T-cell (primary cell): ENCODE measurements at regions not wholly inside any gene's neighbourhood (a gene's known extent, or its start where the extent isn't known, plus 50 kb on each side); places are given as distances from the start of the nearest gene placed in this dataset.

Experiments
- ATAC-seq, 4 experiments: fragments of 200-7000 bp in 3 of 4; fragments of 150-1000 bp in 1 of 4; cut with Tn5 transposase; replicated peaks in 1 of 4; 1 replicate in 3 of 4; 2 replicates in 1 of 4; pipeline ENCODE4 v1.10.0; 2021; ENCODE audit warnings: moderate library complexity in 3 of 4, mild to moderate bottlenecking in 2 of 4, moderate number of reproducible peaks in 1 of 4
- CTCF ChIA-PET, 2 donors: fragments of 300-600 bp; sonication (Branson Sonifier 250); formaldehyde crosslinking; loops; one replicate each; lab custom pipeline; 2022; ENCODE audit warnings: antibody characterized with exemption in 2 of 2; lab: Charles Lee
- POLR2A ChIA-PET, 2 donors: fragments of 300-600 bp; sonication (Branson Sonifier 250); formaldehyde crosslinking; loops; one replicate each; lab custom pipeline; 2022; ENCODE audit warnings: antibody characterized with exemption in 2 of 2; lab: Charles Lee
- DNase-seq, 35 experiments: peaks; one replicate each; pipeline versions ENCODE4 v3.0.0 to v3.0.0-alpha.2; 2013 to 2023
- H3K27ac ChIP-seq: one replicate; pipeline ENCODE4 v1.5.1; 2013; ENCODE audit warnings: low read length
- H3K27me3 ChIP-seq, 2 experiments: replicated peaks in 1 of 2; 1 replicate in 1 of 2; 2 replicates in 1 of 2; pipeline versions ENCODE4 v1.6.1 to v1.7.0; 2013; ENCODE audit warnings: low read length in 1 of 2, mixed read lengths in 1 of 2; ENCODE audit not compliant: control insufficient read depth in 2 of 2, insufficient read depth in 2 of 2; ENCODE audit errors: extremely low read depth in 1 of 2
- H3K36me3 ChIP-seq, 2 donors: 1 replicate in 1 of 2; 2 replicates in 1 of 2; pipeline versions ENCODE4 v1.6.1 to v1.7.0; 2013; ENCODE audit warnings: low read length in 1 of 2; ENCODE audit not compliant: control insufficient read depth in 2 of 2, insufficient read depth in 1 of 2; ENCODE audit errors: extremely low read depth in 1 of 2
- H3K4me1 ChIP-seq, 2 experiments: 1 replicate in 1 of 2; 2 replicates in 1 of 2; pipeline versions ENCODE4 v1.6.1 to v1.7.0; 2013; ENCODE audit warnings: low read length in 2 of 2, mixed read lengths in 1 of 2; ENCODE audit not compliant: insufficient read depth in 2 of 2, control insufficient read depth in 1 of 2; ENCODE audit errors: extremely low read depth in 1 of 2
- H3K4me3 ChIP-seq, 2 donors: 1 replicate in 1 of 2; 2 replicates in 1 of 2; pipeline versions ENCODE4 v1.5.1 to v1.7.0; 2013; ENCODE audit warnings: mild to moderate bottlenecking in 2 of 2, low read length in 1 of 2, moderate library complexity in 1 of 2; ENCODE audit not compliant: control insufficient read depth in 1 of 2; ENCODE audit errors: extremely low read depth in 1 of 2
- H3K9me3 ChIP-seq: 2 replicates; pipeline ENCODE4 v1.7.0; 2013
- H3K27ac Mint-ChIP-seq, 2 donors: one replicate each; pipeline ENCODE4 v1.8.0; 2020 to 2021; ENCODE audit warnings: mild to moderate bottlenecking in 2 of 2, mixed read lengths in 2 of 2
- H3K27me3 Mint-ChIP-seq, 2 donors: one replicate each; pipeline ENCODE4 v1.8.0; 2021 to 2022; ENCODE audit warnings: mixed read lengths in 2 of 2
- H3K36me3 Mint-ChIP-seq: one replicate; pipeline ENCODE4 v1.8.0; 2021; ENCODE audit warnings: mixed read lengths
- H3K4me1 Mint-ChIP-seq, 3 donors: one replicate each; pipeline ENCODE4 v1.8.0; 2020 to 2022; ENCODE audit warnings: mixed read lengths in 3 of 3, mild to moderate bottlenecking in 1 of 3
- H3K4me3 Mint-ChIP-seq, 3 donors: one replicate each; pipeline ENCODE4 v1.8.0; 2020 to 2022; ENCODE audit warnings: mild to moderate bottlenecking in 3 of 3, mixed read lengths in 3 of 3, moderate library complexity in 3 of 3
- H3K9me3 Mint-ChIP-seq, 3 donors: one replicate each; pipeline ENCODE4 v1.8.0; 2020 to 2022; ENCODE audit warnings: mixed read lengths in 3 of 3
- WGBS: methylation state at CpG from one replicate; pipeline ENCODE4 v1.1.5; 2013; ENCODE audit warnings: missing lambda C conversion rate; ENCODE audit not compliant: insufficient coverage; 5-methylcytosine and 5-hydroxymethylcytosine counted together

DNA sequence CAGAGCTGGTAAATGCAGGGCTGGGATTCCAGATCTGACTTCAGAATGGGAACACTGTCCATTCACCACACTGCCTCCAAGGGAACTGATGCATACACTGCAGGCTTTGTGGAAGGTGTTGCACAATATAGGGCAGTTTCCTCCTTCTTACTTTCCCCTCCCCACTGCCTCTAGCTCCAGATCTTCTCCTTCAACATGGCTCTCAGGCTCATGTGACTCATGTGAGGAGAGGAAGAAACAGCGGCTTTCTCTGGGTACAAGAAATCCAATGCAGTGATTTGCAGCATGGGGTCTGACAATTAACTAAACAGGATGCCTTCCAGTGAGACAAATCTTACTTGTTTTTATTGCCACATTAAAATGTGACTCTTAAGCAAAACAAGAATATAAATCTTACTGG is 447.6 kb upstream of the CCDC196 start:
- peaks cover 0 to 6% (median 0%) of the 10 kb centered on the region in 3 donors for H3K4me1 Mint-ChIP-seq
- POLR2A ChIA-PET: no interaction called here
- H3K27me3 ChIP-seq: peaks cover 0 to 7% of the 10 kb centered on the region in 2 experiments
- CTCF ChIA-PET: no interaction called here
- ATAC-seq: no peak
- WGBS: no CpG with 5 or more reads among the region's 1 CpG
- DNase-seq: no peak
- no peaks in the 10 kb centered on the region for H3K36me3 ChIP-seq
- H3K9me3 ChIP-seq: no peaks in the 10 kb centered on the region
- no peak overlapping the region for H3K27ac Mint-ChIP-seq
- peaks cover 11 to 12% of the 10 kb centered on the region in 2 donors for H3K27me3 Mint-ChIP-seq
- no peaks in the 10 kb centered on the region for H3K4me1 ChIP-seq
- H3K27ac ChIP-seq: no peak overlapping the region
- peaks cover 2% of the 10 kb centered on the region for H3K36me3 Mint-ChIP-seq
- peaks cover 0 to 4% (median 0%) of the 10 kb centered on the region in 3 donors for H3K9me3 Mint-ChIP-seq
- H3K4me3 ChIP-seq: no peak overlapping the region
- no peak overlapping the region for H3K4me3 Mint-ChIP-seq

GRCh38 chr14:66039495-66039894 is 446.7 kb upstream of the CCDC196 start:
- H3K4me3 ChIP-seq: no peak overlapping the region
- no peak for ATAC-seq
- DNase-seq: no peak
- no peak overlapping the region for H3K27ac Mint-ChIP-seq
- H3K9me3 ChIP-seq: no peaks in the 10 kb centered on the region
- H3K36me3 Mint-ChIP-seq: peaks cover 2% of the 10 kb centered on the region
- peaks cover 5 to 8% of the 10 kb centered on the region in 2 donors for H3K27me3 Mint-ChIP-seq
- H3K27ac ChIP-seq: no peak overlapping the region
- H3K4me1 Mint-ChIP-seq: peaks cover 0 to 6% (median 0%) of the 10 kb centered on the region in 3 donors
- H3K9me3 Mint-ChIP-seq: peaks cover 0 to 4% (median 0%) of the 10 kb centered on the region in 3 donors
- peaks cover 0 to 7% of the 10 kb centered on the region in 2 experiments for H3K27me3 ChIP-seq
- POLR2A ChIA-PET: no interaction called here
- H3K36me3 ChIP-seq: no peaks in the 10 kb centered on the region
- H3K4me3 Mint-ChIP-seq: no peak overlapping the region
- CTCF ChIA-PET: no interaction called here
- H3K4me1 ChIP-seq: no peaks in the 10 kb centered on the region

GRCh38 chr14:66041582-66041981 is 444.6 kb upstream of the CCDC196 start:
- no peak overlapping the region for H3K27ac ChIP-seq
- POLR2A ChIA-PET: no interaction called here
- no peak for DNase-seq
- no peak for ATAC-seq
- Mint-ChIP-seq H3K36me3 (no peaks in the 10 kb centered on the region), H3K9me3 (peaks cover 0 to 4% (median 0%) of the 10 kb centered on the region in 3 donors), H3K27me3 (peaks cover 2 to 5% of the 10 kb centered on the region in 2 donors), H3K4me1 (peaks cover 0 to 6% (median 0%) of the 10 kb centered on the region in 3 donors), H3K27ac (no peak overlapping the region), H3K4me3 (no peak overlapping the region)
- no peaks in the 10 kb centered on the region for H3K9me3 ChIP-seq
- no peaks in the 10 kb centered on the region for H3K4me1 ChIP-seq
- peaks cover 0 to 7% of the 10 kb centered on the region in 2 experiments for H3K27me3 ChIP-seq
- H3K4me3 ChIP-seq: no peak overlapping the region
- WGBS: 84% methylated on average over 4 of the region's 6 CpGs
- no peaks in the 10 kb centered on the region for H3K36me3 ChIP-seq
- CTCF ChIA-PET: no interaction called here

DNA sequence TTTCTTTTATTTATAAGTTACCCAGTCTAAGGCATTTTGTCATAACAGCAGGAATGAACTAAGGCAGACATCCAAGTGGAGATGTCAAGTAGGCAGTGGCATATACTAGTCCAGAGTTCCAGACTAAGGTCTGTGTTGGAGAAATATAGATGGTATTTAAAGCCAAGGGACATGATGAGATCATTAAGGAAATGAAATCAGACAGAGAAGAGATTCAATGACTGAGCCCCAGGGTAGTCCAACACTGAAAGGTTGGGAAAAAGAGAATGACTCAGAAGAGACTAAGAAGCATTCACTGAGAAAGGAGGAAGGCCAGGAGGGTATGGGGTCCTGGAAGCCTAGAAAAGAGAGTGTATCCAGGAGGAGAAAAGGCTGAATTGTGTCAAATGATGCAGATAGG is 442.2 kb upstream of the CCDC196 start:
- peaks cover 1 to 5% of the 10 kb centered on the region in 2 donors for H3K27me3 Mint-ChIP-seq
- ChIA-PET CTCF (no interaction called here), POLR2A (no interaction called here)
- H3K4me1 Mint-ChIP-seq: peaks cover 0 to 6% (median 0%) of the 10 kb centered on the region in 3 donors
- no peak overlapping the region for H3K27ac Mint-ChIP-seq
- H3K4me3 ChIP-seq: no peak overlapping the region
- H3K4me3 Mint-ChIP-seq: no peak overlapping the region
- no peaks in the 10 kb centered on the region for H3K4me1 ChIP-seq
- no peaks in the 10 kb centered on the region for H3K36me3 Mint-ChIP-seq
- H3K9me3 ChIP-seq: no peaks in the 10 kb centered on the region
- peaks cover 0 to 4% (median 0%) of the 10 kb centered on the region in 3 donors for H3K9me3 Mint-ChIP-seq
- no peaks in the 10 kb centered on the region for H3K36me3 ChIP-seq
- peaks cover 0 to 2% of the 10 kb centered on the region in 2 experiments for H3K27me3 ChIP-seq
- H3K27ac ChIP-seq: no peak overlapping the region
- ATAC-seq: no peak
- no peak for DNase-seq

DNA sequence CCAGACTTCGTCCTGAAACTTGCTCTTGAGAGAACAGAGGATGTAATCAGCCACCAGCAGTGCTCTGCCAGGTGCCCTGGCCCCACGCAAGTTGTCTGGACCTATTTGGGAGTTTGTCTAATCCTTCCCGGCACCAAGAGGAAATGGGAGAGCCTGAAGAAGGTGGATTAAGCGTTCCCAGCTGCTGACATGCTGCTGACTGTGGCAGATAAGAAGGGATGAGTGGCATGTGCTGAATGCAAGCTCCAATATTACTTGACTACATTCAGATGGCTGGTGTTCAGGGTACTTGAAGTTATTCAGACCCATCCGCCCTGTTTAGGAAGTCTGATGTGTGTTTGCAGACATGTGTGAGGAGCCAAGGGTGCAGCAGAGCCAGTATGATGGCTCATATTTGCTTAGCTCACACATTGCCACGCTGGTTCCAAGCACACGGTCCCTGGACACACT is 440.6 kb upstream of the CCDC196 start:
- POLR2A ChIA-PET: interaction anchor here in 1 of 2 donors (0.7 kb wide), 1 partner anchor 474 kb away, joined by 3 read pairs; no protein-coding TSS in a partner anchor
- Mint-ChIP-seq H3K27me3 (peaks cover under 1 to 6% of the 10 kb centered on the region in 2 donors), H3K36me3 (peaks cover 4% of the 10 kb centered on the region), H3K4me3 (no peak overlapping the region), H3K4me1 (peaks cover 0 to 6% (median 0%) of the 10 kb centered on the region in 3 donors), H3K27ac (no peak overlapping the region), H3K9me3 (peaks cover 0 to under 1% (median 0%) of the 10 kb centered on the region in 3 donors)
- no peaks in the 10 kb centered on the region for H3K9me3 ChIP-seq
- H3K27ac ChIP-seq: no peak overlapping the region
- no peak for ATAC-seq
- 83% methylated on average over 3 of the region's 7 CpGs for WGBS
- DNase-seq: no peak
- no peak overlapping the region for H3K4me3 ChIP-seq
- CTCF ChIA-PET: no interaction called here
- H3K27me3 ChIP-seq: no peaks in the 10 kb centered on the region
- H3K36me3 ChIP-seq: no peaks in the 10 kb centered on the region
- H3K4me1 ChIP-seq: no peaks in the 10 kb centered on the region

DNA sequence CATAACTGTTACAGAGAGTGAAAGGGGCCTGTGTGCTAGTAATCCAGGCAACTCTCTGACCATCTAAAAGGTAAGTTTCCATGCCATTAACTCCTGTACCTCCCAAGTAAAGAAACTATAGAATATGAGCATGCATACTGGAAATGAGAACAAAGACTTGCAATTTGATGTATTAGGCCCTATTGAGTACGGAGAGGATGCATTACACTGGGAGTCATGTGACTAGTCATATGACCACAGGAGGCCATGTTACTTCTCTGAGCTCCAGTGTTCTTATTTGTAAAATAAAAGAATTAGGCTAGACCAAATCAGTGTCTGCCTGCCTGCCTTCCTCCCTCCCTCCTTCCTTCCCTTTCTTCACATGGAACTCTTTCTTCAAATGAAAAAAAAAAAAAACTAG is 440.1 kb upstream of the CCDC196 start:
- no peaks in the 10 kb centered on the region for H3K9me3 ChIP-seq
- H3K27ac ChIP-seq: no peak overlapping the region
- no peak overlapping the region for H3K4me3 Mint-ChIP-seq
- H3K27me3 ChIP-seq: no peaks in the 10 kb centered on the region
- peaks cover 0 to 6% of the 10 kb centered on the region in 2 donors for H3K27me3 Mint-ChIP-seq
- H3K4me1 ChIP-seq: no peaks in the 10 kb centered on the region
- DNase-seq (no peak), ATAC-seq (no peak)
- ChIA-PET POLR2A (interaction anchor here (0.6 to 0.7 kb wide), 2 partner anchors 105 to 474 kb away, joined by 3 to 4 read pairs; no protein-coding TSS in a partner anchor), CTCF (no interaction called here)
- WGBS: no CpG with 5 or more reads among the region's 1 CpG
- H3K4me1 Mint-ChIP-seq: peaks cover 0 to 6% (median 0%) of the 10 kb centered on the region in 3 donors
- H3K36me3 Mint-ChIP-seq: peaks cover 4% of the 10 kb centered on the region
- no peaks in the 10 kb centered on the region for H3K9me3 Mint-ChIP-seq
- no peak overlapping the region for H3K4me3 ChIP-seq
- H3K27ac Mint-ChIP-seq: no peak overlapping the region
- no peaks in the 10 kb centered on the region for H3K36me3 ChIP-seq
